ENCODE measurements at regions not wholly inside any gene's neighbourhood (a gene's known extent, or its start where the extent isn't known, plus 50 kb on each side); places are given as distances from the start of the nearest gene placed in this dataset.

DNA sequence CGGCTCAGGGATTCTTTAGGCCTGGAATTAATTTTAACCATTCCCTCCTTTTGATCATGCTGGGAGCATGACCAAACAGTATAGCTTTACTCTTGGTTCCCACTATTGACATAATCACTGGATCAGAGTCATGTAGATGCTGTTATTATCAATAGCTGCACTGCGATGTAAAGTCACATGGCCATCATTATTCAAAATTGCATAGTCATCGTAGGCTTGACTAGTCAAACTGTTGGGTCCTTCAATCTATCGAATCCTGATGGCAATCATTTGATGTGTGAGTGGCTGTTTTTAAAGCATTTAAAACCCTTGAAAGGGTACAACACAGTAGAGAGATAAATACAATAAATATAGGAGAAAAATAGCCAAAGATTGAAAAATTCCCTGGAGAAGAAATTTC is 1194.1 kb downstream of the EFNA5 start:
- TF ChIP-seq, protein P1, sequence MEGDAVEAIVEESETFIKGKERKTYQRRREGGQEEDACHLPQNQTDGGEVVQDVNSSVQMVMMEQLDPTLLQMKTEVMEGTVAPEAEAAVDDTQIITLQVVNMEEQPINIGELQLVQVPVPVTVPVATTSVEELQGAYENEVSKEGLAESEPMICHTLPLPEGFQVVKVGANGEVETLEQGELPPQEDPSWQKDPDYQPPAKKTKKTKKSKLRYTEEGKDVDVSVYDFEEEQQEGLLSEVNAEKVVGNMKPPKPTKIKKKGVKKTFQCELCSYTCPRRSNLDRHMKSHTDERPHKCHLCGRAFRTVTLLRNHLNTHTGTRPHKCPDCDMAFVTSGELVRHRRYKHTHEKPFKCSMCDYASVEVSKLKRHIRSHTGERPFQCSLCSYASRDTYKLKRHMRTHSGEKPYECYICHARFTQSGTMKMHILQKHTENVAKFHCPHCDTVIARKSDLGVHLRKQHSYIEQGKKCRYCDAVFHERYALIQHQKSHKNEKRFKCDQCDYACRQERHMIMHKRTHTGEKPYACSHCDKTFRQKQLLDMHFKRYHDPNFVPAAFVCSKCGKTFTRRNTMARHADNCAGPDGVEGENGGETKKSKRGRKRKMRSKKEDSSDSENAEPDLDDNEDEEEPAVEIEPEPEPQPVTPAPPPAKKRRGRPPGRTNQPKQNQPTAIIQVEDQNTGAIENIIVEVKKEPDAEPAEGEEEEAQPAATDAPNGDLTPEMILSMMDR (IDR thresholded peaks at IDR 0.05; ENCODE audit: low read depth, low read length, missing input control): no peak
- TF ChIP-seq GABPA (IDR thresholded peaks at IDR 0.05 in 1 of 2, conservative IDR thresholded peaks at IDR 0.05 in 1 of 2) (no peak), RAD21 (IDR thresholded peaks at IDR 0.05) (no peak), SP1 (IDR thresholded peaks at IDR 0.05) (no peak), HNF4G (IDR thresholded peaks at IDR 0.05) (no peak), YY1 (IDR thresholded peaks at IDR 0.05) (no peak)
- TF ChIP-seq, protein P2, sequence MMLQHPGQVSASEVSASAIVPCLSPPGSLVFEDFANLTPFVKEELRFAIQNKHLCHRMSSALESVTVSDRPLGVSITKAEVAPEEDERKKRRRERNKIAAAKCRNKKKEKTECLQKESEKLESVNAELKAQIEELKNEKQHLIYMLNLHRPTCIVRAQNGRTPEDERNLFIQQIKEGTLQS (IDR thresholded peaks at IDR 0.05): no peak
- TF ChIP-seq, protein P3, sequence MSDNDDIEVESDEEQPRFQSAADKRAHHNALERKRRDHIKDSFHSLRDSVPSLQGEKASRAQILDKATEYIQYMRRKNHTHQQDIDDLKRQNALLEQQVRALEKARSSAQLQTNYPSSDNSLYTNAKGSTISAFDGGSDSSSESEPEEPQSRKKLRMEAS (IDR thresholded peaks at IDR 0.05): no peak

Measured in liver (tissue), 3 donors.